Activated T-cell treated with anti-CD3 and anti-CD28 coated beads for 24 hours (primary cell): ENCODE measurements at regions not wholly inside any gene's neighbourhood (a gene's known extent, or its start where the extent isn't known, plus 50 kb on each side); places are given as distances from the start of the nearest gene placed in this dataset.
"Not testable (repeated sequence)": the region's sequence is repeated elsewhere in the genome, so short reads cannot be mapped to it uniquely, and the experiment has no call there.

ENCODE experiments used
- DNase-seq: peaks from one replicate; pipeline ENCODE4 v3.0.0-alpha.2; 2020; ENCODE audit warnings: low read depth

DNA sequence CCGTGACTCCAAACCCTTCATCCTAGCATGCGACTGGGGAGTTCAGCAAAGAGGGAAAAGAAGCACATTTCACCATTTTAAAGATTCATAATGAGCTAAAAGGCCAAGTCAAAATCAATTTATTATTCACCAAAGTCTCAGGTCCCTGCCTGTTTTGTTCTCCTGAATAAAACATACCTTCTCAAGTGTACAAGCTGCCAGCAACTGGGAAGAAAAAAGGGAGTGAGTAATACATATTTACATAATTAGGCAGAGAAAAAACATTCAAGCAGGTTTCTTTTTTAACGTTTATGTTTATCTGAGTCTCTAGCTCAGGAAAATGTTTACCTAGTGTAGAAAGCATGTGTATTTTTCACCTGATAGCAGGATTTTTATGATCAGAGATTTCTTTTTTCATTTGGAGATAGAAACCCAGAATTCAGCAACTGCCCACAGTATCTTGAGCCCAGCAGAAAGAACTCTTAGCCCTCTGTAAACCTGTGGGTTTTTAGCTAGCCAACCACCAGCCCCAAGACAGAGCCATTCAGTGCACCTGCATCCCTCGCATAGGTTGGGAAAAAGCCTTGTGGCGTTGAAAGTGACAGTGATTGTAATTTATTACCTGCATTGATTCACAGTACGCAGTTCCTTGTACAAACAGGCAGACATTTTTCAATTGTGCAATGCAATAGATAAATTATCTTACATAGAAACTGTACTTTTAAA lies 117.9 kb upstream of the GRIA1 start:
- DNase-seq: no peak

DNA sequence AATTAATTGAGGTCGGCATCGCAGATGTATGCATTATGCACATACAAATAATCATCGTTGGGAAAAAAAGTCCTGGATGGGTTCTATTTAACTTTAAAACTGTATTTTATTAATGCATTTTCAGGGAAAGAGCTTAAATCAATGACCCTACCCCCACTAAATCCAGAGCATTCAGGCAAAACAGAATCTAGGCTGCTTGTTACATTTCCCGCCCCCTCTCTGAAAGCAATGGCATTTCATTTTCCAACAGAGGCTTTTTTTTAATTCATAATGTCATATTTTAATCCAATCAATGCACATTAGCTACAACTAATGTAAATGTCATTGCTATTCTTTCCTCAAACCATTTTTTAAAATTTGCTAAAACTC lies 117.4 kb upstream of the GRIA1 start:
- DNase-seq: no peak

DNA sequence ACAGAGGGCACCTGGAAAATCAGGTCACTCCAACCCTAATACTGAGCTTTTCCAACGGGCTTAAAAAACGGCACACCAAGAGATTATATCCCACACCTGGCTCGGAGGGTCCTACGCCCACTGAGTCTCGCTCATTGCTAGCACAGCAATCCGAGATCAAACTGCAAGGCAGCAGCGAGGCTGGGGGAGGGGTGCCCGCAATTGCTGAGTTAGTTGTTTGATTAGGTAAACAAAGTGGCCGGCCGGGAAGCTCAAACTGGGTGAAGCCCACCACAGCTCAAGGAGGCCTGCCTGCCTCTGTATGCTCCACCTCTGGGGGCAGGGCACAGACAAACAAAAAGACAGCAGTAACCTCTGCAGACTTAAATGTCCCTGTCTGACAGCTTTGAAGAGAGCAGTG lies 108.8 kb upstream of the GRIA1 start:
- not testable (repeated sequence) for DNase-seq

GRCh38 chr5:153390569-153390968 lies 99.9 kb upstream of the GRIA1 start:
- DNase-seq: no peak

DNA sequence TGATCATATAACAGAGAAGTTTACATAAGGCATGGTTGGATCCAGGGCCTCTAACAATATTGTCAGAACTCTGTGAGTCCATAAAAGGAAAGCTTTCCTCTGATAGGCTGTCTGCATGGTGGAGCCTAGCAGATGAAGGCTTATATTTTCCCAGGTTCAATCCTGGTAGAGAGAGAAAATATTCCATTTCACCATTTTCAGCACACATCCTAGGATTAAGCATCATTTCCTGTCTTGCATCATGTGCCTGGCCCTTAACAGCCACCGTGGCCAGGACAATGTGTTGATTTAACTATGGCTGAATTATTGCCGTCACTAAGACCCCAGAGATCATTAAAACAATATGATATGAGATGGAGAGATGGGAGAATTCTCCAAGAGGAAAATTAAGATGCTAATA lies 90.9 kb upstream of the GRIA1 start:
- no peak for DNase-seq

- DNase-seq: no peak
Observed at GRCh38 chr5:153400931-153401330, 89.5 kb upstream of the GRIA1 start.

GRCh38 chr5:153402550-153402949 lies 87.9 kb upstream of the GRIA1 start:
- DNase-seq: no peak

DNA sequence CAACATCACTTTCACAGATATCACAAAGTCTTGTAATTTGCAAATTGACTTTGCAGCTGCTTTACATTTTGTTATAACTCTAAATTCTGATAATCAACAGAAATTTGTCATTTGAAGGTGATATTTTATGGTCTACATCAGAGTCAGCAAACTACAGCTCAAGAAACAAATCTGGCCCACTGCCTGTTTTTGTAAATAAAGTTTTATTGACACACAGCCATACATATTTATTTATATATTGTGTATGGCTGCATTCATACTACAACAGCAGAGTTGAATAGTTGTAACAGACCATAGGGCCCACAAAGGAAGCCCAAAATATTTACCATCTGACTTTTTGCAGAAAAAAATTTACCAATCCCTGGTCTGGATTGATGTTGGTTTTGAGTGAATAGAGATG lies 87.0 kb upstream of the GRIA1 start:
- no peak for DNase-seq

DNA sequence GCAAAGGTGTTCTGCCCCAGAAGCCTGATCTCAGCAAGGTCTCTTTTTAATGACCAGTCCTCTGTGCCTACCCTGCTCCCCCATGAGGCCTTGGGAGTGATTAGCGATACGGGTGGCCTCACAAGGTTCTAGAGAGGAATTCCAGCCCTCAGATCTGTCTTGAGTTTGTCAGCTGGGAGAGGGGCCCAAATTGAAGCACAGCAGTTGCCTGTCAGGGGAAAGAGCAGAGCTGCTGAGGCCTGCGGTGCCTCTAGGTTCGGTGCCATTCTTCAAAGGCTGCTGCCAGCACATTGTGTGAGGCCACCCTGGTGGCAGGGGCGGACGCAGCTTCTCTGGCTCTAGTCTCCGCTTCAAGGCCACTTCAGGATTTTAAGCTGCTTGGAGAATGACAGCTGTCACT lies 85.7 kb upstream of the GRIA1 start:
- no peak for DNase-seq

DNA sequence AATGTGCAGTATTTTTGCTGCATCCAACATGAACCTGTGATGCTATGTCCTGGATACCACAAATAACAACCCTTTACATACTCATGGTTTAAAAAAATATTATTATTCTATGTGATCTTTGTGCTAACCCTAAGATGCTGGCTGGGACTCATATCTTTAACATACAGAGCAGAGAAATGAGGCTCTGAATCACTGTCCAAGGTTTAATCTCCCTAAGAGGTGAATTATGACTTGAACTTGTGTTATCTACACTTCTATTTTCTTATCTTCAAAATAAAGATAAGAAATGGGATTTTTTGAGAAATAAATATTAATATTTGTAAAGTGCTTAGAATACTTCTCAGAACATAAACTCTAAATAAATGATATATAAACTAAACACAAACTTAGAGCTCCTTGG lies 68.8 kb upstream of the GRIA1 start:
- DNase-seq: no peak

- no peak for DNase-seq
Observed at GRCh38 chr5:153425914-153426313, 64.6 kb upstream of the GRIA1 start.

- DNase-seq: no peak
Observed at GRCh38 chr5:153429761-153430380, 60.6 kb upstream of the GRIA1 start.

- no peak for DNase-seq
Observed at GRCh38 chr5:153432583-153432982, 57.9 kb upstream of the GRIA1 start.

DNA sequence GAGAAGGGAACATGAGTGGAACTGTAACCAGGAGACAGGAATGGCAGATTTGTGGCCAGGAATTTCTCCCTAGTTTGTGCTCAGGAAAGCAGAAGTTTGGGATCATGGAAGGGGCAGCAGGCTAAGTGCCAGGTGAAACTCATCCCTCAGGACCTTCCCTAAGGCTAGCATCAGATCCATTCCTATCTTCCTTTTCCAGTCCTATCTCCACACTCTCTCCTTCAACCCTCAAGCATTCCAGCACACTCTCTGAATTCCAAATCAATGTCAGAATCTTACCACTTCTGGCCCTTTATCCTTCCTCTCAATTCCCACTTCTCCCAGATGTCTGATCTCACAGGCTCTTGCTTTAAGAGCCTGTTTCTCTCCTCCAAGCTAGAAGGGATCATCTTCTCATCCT lies 53.2 kb upstream of the GRIA1 start:
- DNase-seq: no peak

DNA sequence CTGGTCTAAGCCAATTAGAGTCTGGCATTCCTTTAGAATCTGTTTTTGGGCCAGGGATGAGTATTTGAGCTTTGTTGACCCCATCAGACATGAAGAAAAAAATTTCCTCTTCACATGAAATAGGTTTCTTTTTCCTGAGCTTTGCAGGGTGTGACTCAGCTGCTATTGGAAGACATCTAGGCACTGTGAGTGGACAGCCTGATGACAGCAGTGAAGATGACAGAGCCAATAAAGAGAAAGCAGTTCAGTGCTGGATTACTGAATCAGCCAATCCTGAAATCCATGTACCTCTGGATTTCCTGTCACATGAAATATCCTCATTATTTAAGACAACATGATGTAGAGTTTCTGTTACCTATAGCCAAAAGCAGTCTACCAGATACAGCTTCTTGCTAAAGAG lies 51.3 kb upstream of the GRIA1 start:
- no peak for DNase-seq
